ENCODE measurements at regions not wholly inside any gene's neighbourhood (a gene's known extent, or its start where the extent isn't known, plus 50 kb on each side); places are given as distances from the start of the nearest gene placed in this dataset.

- FAIRE-seq (no peak), DNase-seq (ENCODE audit: insufficient read length, low spot score) (no peak)
- TF ChIP-seq CTCF (IDR thresholded peaks at IDR 0.05; ENCODE audit: insufficient read depth, missing control alignments): no peak
Measured at GRCh38 chr5:12655675-12656074, 751.4 kb upstream of the CTNND2 start.

GRCh38 chr5:12652201-12652600, 748.0 kb upstream of the CTNND2 start:
- FAIRE-seq: no peak
- no peak for TF ChIP-seq CTCF (IDR thresholded peaks at IDR 0.05; ENCODE audit: insufficient read depth, missing control alignments)
- no peak for DNase-seq (ENCODE audit: insufficient read length, low spot score)

- DNase-seq (ENCODE audit: insufficient read length, low spot score): no peak
- no peak for FAIRE-seq
- no peak for TF ChIP-seq CTCF (IDR thresholded peaks at IDR 0.05; ENCODE audit: insufficient read depth, missing control alignments)
Measured at GRCh38 chr5:12648558-12648957, 744.3 kb upstream of the CTNND2 start.

GRCh38 chr5:12647613-12648012, 743.4 kb upstream of the CTNND2 start:
- FAIRE-seq (no peak), DNase-seq (ENCODE audit: insufficient read length, low spot score) (no peak)
- TF ChIP-seq CTCF (IDR thresholded peaks at IDR 0.05; ENCODE audit: insufficient read depth, missing control alignments): no peak

- no peak for DNase-seq (ENCODE audit: insufficient read length, low spot score)
- TF ChIP-seq CTCF (IDR thresholded peaks at IDR 0.05; ENCODE audit: insufficient read depth, missing control alignments): no peak
- FAIRE-seq: no peak
Measured at GRCh38 chr5:12645582-12645981, 741.3 kb upstream of the CTNND2 start.

- DNase-seq (ENCODE audit: insufficient read length, low spot score) (no peak), FAIRE-seq (no peak)
- TF ChIP-seq CTCF (IDR thresholded peaks at IDR 0.05; ENCODE audit: insufficient read depth, missing control alignments): no peak
Measured at GRCh38 chr5:12636209-12636608, 732.0 kb upstream of the CTNND2 start.

- TF ChIP-seq CTCF (IDR thresholded peaks at IDR 0.05; ENCODE audit: insufficient read depth, missing control alignments): no peak
- DNase-seq (ENCODE audit: insufficient read length, low spot score) (no peak), FAIRE-seq (no peak)
Measured at GRCh38 chr5:12626556-12626955, 722.3 kb upstream of the CTNND2 start.
